H1 (cell line): ENCODE measurements at regions not wholly inside any gene's neighbourhood (a gene's known extent, or its start where the extent isn't known, plus 50 kb on each side); places are given as distances from the start of the nearest gene placed in this dataset.

Experiments
- CTCF ChIA-PET: fragments of 300-600 bp; sonication (Branson Sonifier 250); formaldehyde crosslinking; loops from one replicate; lab custom pipeline; 2021; ENCODE audit not compliant: partially characterized antibody; lab: Charles Lee
- POLR2A ChIA-PET: fragments of 300-600 bp; sonication (Branson Sonifier 250); formaldehyde crosslinking; loops from one replicate; lab custom pipeline; 2021; ENCODE audit warnings: inconsistent platforms; ENCODE audit not compliant: partially characterized antibody; lab: Charles Lee
- DNase-seq, 2 experiments: peaks; one replicate each; pipeline versions ENCODE4 v3.0.0 to v3.0.0-alpha.2; 2010 to 2022; ENCODE audit warnings: low spot score in 2 of 2, low read depth in 1 of 2, mixed read lengths in 1 of 2
- FAIRE-seq: peaks from 2 replicates; lab custom pipeline; 2011; peaks lifted over from hg19 to GRCh38; lab: Jason Lieb, UNC
- H2AFZ ChIP-seq: 2 replicates; pipeline ENCODE4 v1.8.1; 2012; ENCODE audit warnings: low read length, inconsistent platforms
- H2AK5ac ChIP-seq: 2 replicates; pipeline ENCODE4 v1.6.1; 2013; ENCODE audit warnings: low read depth, low read length
- H2BK120ac ChIP-seq: replicated peaks from 2 replicates; pipeline ENCODE3; 2013; ENCODE audit warnings: low read depth, low read length, inconsistent platforms
- H2BK12ac ChIP-seq: 2 replicates; pipeline ENCODE4 v1.6.1; 2013; ENCODE audit warnings: low read depth, low read length
- H2BK15ac ChIP-seq: 2 replicates; pipeline ENCODE4 v1.6.1; 2013; ENCODE audit warnings: low read length
- H2BK20ac ChIP-seq: 2 replicates; pipeline ENCODE4 v1.6.1; 2013; ENCODE audit warnings: low read length
- H2BK5ac ChIP-seq: 2 replicates; pipeline ENCODE4 v1.6.1; 2013; ENCODE audit warnings: low read depth, low read length
- H3K14ac ChIP-seq: 2 replicates; pipeline ENCODE4 v1.6.1; 2013; ENCODE audit warnings: inconsistent platforms; ENCODE audit not compliant: insufficient read length
- H3K18ac ChIP-seq: 2 replicates; pipeline ENCODE4 v1.6.1; 2013; ENCODE audit warnings: low read length; ENCODE audit errors: extremely low read depth
- H3K23ac ChIP-seq: 2 replicates; pipeline ENCODE4 v1.6.1; 2013; ENCODE audit warnings: inconsistent platforms; ENCODE audit not compliant: insufficient read length
- H3K23me2 ChIP-seq: 2 replicates; pipeline ENCODE4 v1.6.1; 2013; ENCODE audit warnings: low read depth, low read length
- H3K27ac ChIP-seq: 2 replicates; pipeline ENCODE4 v1.6.1; 2011; ENCODE audit warnings: low read depth, low read length, inconsistent platforms
- H3K27me3 ChIP-seq, 4 experiments: replicated peaks in 1 of 4; 1 replicate in 1 of 4; 2 replicates in 3 of 4; pipeline versions ENCODE4 v1.6.1 to v1.8.1; 2011 to 2013; ENCODE audit warnings: low read length in 3 of 4, mild to moderate bottlenecking in 3 of 4, inconsistent platforms in 2 of 4, mixed read lengths in 2 of 4, moderate library complexity in 1 of 4; ENCODE audit not compliant: control insufficient read depth in 3 of 4, insufficient read depth in 3 of 4; ENCODE audit errors: extremely low read depth in 1 of 4
- H3K36me3 ChIP-seq, 4 experiments: 2 replicates each; pipeline versions ENCODE4 v1.6.1 to v1.8.1; 2011 to 2013; ENCODE audit warnings: mild to moderate bottlenecking in 4 of 4, low read length in 3 of 4, moderate library complexity in 2 of 4, control low read depth in 1 of 4, inconsistent platforms in 1 of 4; ENCODE audit not compliant: insufficient read depth in 4 of 4, control insufficient read depth in 2 of 4
- H3K4ac ChIP-seq: replicated peaks from 2 replicates; pipeline ENCODE3; 2013; ENCODE audit warnings: low read length, low read depth, mixed read lengths, inconsistent platforms; ENCODE audit not compliant: insufficient read length
- H3K4me1 ChIP-seq, 4 experiments: replicated peaks in 1 of 4; 1 replicate in 1 of 4; 2 replicates in 3 of 4; pipeline versions ENCODE4 v1.6.1 to v1.8.1; 2011 to 2013; ENCODE audit warnings: low read length in 3 of 4, inconsistent platforms in 2 of 4, mixed read lengths in 1 of 4; ENCODE audit not compliant: insufficient read depth in 4 of 4, control insufficient read depth in 3 of 4
- H3K4me2 ChIP-seq, 2 experiments: 2 replicates each; pipeline versions ENCODE4 v1.6.1 to v1.8.1; 2011 to 2013; ENCODE audit warnings: low read depth in 2 of 2, low read length in 2 of 2, control low read depth in 1 of 2, inconsistent platforms in 1 of 2, mild to moderate bottlenecking in 1 of 2; ENCODE audit not compliant: insufficient read depth in 1 of 2
- H3K4me3 ChIP-seq, 4 experiments: fragments of 200-600, 300-600 bp in 1 of 4; sonication (generic), shearing (Covaris generic), sonication (Bioruptor Twin) in 1 of 4; 2 replicates each; pipeline versions ENCODE4 v1.5.1 to v1.8.1; 2011 to 2016; ENCODE audit warnings: low read length in 4 of 4, low read depth in 3 of 4, control low read depth in 2 of 4, inconsistent platforms in 2 of 4, mild to moderate bottlenecking in 2 of 4, mixed read lengths in 1 of 4, moderate library complexity in 1 of 4; ENCODE audit not compliant: insufficient read depth in 2 of 4; ENCODE audit errors: extremely low read depth in 1 of 4
- H3K56ac ChIP-seq: replicated peaks from 2 replicates; pipeline ENCODE3; 2013; ENCODE audit warnings: low read depth, mild to moderate bottlenecking, mixed read lengths, low read length, inconsistent platforms; ENCODE audit not compliant: insufficient read length
- H3K79me1 ChIP-seq: 2 replicates; pipeline ENCODE4 v1.6.1; 2013; ENCODE audit warnings: low read depth, low read length, control low read depth
- H3K79me2 ChIP-seq, 2 experiments: 2 replicates each; pipeline versions ENCODE4 v1.6.1 to v1.8.1; 2012 to 2013; ENCODE audit warnings: low read length in 2 of 2, mild to moderate bottlenecking in 2 of 2, inconsistent platforms in 1 of 2; ENCODE audit not compliant: insufficient read depth in 2 of 2, control insufficient read depth in 1 of 2
- H3K9ac ChIP-seq, 4 experiments: replicated peaks in 1 of 4; 1 replicate in 1 of 4; 2 replicates in 3 of 4; pipeline versions ENCODE4 v1.6.1 to v1.8.1; 2011 to 2013; ENCODE audit warnings: low read depth in 3 of 4, low read length in 3 of 4, control low read depth in 2 of 4, mild to moderate bottlenecking in 2 of 4, moderate library complexity in 2 of 4, inconsistent platforms in 1 of 4; ENCODE audit errors: extremely low read depth in 1 of 4
- H3K9me3 ChIP-seq, 2 experiments: 2 replicates each; pipeline versions ENCODE4 v1.6.1 to v1.8.1; 2012 to 2013; ENCODE audit warnings: mild to moderate bottlenecking in 2 of 2, moderate library complexity in 2 of 2, control low read depth in 1 of 2, inconsistent platforms in 1 of 2, low read depth in 1 of 2, low read length in 1 of 2, mixed read lengths in 1 of 2; ENCODE audit not compliant: insufficient read depth in 2 of 2
- H4K20me1 ChIP-seq, 2 experiments: replicated peaks in 1 of 2; 2 replicates each; pipeline versions ENCODE3 to v1.8.1; 2011 to 2013; ENCODE audit warnings: inconsistent platforms in 2 of 2, low read length in 2 of 2, mild to moderate bottlenecking in 1 of 2; ENCODE audit not compliant: insufficient read depth in 2 of 2, control insufficient read depth in 1 of 2
- H4K5ac ChIP-seq: 2 replicates; pipeline ENCODE4 v1.6.1; 2013; ENCODE audit warnings: low read length, low read depth, mixed read lengths, inconsistent platforms; ENCODE audit not compliant: insufficient read length
- H4K8ac ChIP-seq: 2 replicates; pipeline ENCODE4 v1.8.0; 2013; ENCODE audit warnings: mild to moderate bottlenecking, moderate library complexity, low read length, inconsistent platforms; ENCODE audit not compliant: insufficient read depth; ENCODE audit errors: extremely low read depth
- H4K91ac ChIP-seq: replicated peaks from 2 replicates; pipeline ENCODE3; 2013; ENCODE audit warnings: low read length, mixed read lengths, inconsistent platforms; ENCODE audit not compliant: insufficient read length
- ATF2 ChIP-seq: IDR thresholded peaks from 2 replicates; pipeline ENCODE4 v1.6.1; 2012; ENCODE audit warnings: low read length, inconsistent platforms
- GABPA ChIP-seq: IDR thresholded peaks from 2 replicates; pipeline ENCODE4 v1.6.1; 2011; ENCODE audit warnings: mild to moderate bottlenecking, low read length, moderate library complexity, borderline replicate concordance; ENCODE audit not compliant: insufficient read depth
- HDAC6 ChIP-seq: IDR thresholded peaks from one replicate; pipeline ENCODE4 v1.7.1; 2012; ENCODE audit warnings: low read depth, mild to moderate bottlenecking, inconsistent platforms, low read length, moderate library complexity
- KDM5A ChIP-seq: fragments of 200-600 bp; IDR thresholded peaks from 2 replicates; pipeline ENCODE4 v1.7.1; 2012; ENCODE audit warnings: mild to moderate bottlenecking, low read length, inconsistent platforms, mixed read lengths
- WGBS, 2 experiments: shearing (Covaris generic) in 1 of 2; methylation state at CpG; one replicate each; pipeline versions ENCODE4 v1.1.6 to v1.1.7; 2013 to 2015; ENCODE audit warnings: low lambda C conversion rate in 2 of 2, mixed read lengths in 2 of 2, inconsistent platforms in 1 of 2, low coverage in 1 of 2, missing lambda C conversion rate in 1 of 2; ENCODE audit not compliant: insufficient replicate concordance in 2 of 2, insufficient coverage in 1 of 2, insufficient read length in 1 of 2; ENCODE audit errors: extremely low coverage in 1 of 2, missing lambda C conversion rate in 1 of 2; 5-methylcytosine and 5-hydroxymethylcytosine counted together

DNA sequence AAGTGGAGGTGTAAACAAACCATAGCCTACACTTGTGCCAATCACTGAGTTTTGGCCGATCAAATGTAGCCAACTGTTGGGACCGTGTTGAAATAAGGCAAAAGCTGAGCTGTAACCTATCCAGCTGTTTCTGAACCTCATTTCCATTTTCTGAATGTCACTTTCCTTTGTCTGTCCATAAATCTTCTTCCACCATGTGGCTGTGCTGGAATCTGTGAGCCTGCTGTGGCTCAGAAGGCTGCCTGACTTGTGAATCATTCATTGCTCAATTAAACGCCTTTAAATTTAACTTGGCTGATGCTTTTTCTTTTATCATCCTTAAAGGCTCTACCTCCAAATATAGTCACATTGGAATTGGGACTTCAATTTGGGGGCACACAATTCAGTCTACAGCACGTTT lies 203.1 kb upstream of the MPPED2 start:
- no peaks in the 10 kb centered on the region for H3K79me2 ChIP-seq
- H3K23ac ChIP-seq = no peak overlapping the region
- H3K14ac ChIP-seq = no peak overlapping the region
- no peak overlapping the region for H3K27ac ChIP-seq
- no peaks in the 10 kb centered on the region for H3K9me3 ChIP-seq
- H4K8ac ChIP-seq = no peak overlapping the region
- no peak overlapping the region for H3K4me2 ChIP-seq
- no peak overlapping the region for H2AFZ ChIP-seq
- WGBS, 2 experiments = 90% methylated on average over 4 of the region's 4 CpGs; no CpG with 5 or more reads in 1 of the 2 experiments
- H3K27me3 ChIP-seq = no peaks in the 10 kb centered on the region
- H4K5ac ChIP-seq = no peak overlapping the region
- H2BK20ac ChIP-seq = no peak overlapping the region
- FAIRE-seq (no peak), DNase-seq (no peak)
- H3K56ac ChIP-seq = no peak overlapping the region
- H2BK120ac ChIP-seq = no peak overlapping the region
- no peak overlapping the region for H3K9ac ChIP-seq
- no peak overlapping the region for H2BK15ac ChIP-seq
- H2BK5ac ChIP-seq = no peak overlapping the region
- no peak overlapping the region for H4K91ac ChIP-seq
- no peak overlapping the region for H3K4me3 ChIP-seq
- H3K4ac ChIP-seq = no peak overlapping the region
- H3K36me3 ChIP-seq = no peaks in the 10 kb centered on the region
- POLR2A ChIA-PET = no interaction called here
- no peaks in the 10 kb centered on the region for H3K4me1 ChIP-seq
- no peaks in the 10 kb centered on the region for H3K79me1 ChIP-seq
- H3K18ac ChIP-seq = no peak overlapping the region
- H3K23me2 ChIP-seq = no peaks in the 10 kb centered on the region; the same call in 1 of the 2 replicates
- H2BK12ac ChIP-seq = no peak overlapping the region
- H2AK5ac ChIP-seq = no peak overlapping the region
- CTCF ChIA-PET = no interaction called here
- H4K20me1 ChIP-seq = no peaks in the 10 kb centered on the region
- TF ChIP-seq GABPA (no peak), KDM5A (no peak), HDAC6 (no peak), ATF2 (no peak)
